Stimulated activated CD4-positive, alpha-beta T cell treated with anti-CD3 and anti-CD28 coated beads, TNF-alpha, amount 100 ng/mL, for 24 hours (primary cell): ENCODE measurements at regions not wholly inside any gene's neighbourhood (a gene's known extent, or its start where the extent isn't known, plus 50 kb on each side); places are given as distances from the start of the nearest gene placed in this dataset.
"Not testable (repeated sequence)": the region's sequence is repeated elsewhere in the genome, so short reads cannot be mapped to it uniquely, and the experiment has no call there.

ENCODE experiments used
- DNase-seq, 3 experiments: peaks; one replicate each; pipeline ENCODE4 v3.0.0-alpha.2; 2020; ENCODE audit warnings: low read depth in 3 of 3

DNA sequence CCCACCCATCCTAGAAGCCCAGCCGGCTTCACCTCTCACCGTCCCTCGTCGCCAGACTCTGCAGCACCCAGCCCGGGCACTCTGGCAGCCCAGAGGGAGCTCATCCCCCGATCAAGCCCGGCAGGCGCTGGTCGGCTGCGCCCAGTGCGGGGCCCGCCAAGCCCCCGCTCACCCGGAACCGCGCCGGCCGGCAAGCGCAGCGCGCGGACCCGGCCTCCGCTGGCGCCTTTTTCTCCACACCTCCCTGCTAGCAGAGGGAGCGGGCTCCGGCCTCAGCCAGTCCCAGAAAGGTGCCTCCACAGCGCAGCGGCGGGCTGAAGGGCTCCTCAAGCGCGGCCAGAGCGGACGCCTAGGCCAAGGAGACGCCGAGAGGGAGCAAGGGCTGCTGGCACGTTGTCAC, 2023.3 kb downstream of the NCAM2 start:
- no peak for DNase-seq

DNA sequence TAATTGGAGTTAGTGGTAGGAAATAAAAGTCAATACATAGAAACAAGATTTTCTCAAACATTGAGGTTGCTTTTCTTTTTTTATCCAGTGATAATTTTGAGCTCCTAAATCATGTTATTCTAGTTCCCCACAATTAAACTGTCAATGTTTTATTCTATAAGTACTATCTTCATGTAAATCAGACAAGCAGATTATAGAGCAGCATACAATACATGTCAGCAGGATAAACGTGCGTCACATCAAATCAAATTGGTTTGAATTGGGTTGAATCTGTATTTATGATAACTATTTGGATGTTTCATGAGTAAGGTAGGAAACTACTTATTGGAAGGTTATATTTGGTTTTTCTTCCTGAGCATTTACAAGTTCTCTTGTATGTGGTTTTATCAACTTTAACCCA, 2028.7 kb downstream of the NCAM2 start:
- DNase-seq = no peak

DNA sequence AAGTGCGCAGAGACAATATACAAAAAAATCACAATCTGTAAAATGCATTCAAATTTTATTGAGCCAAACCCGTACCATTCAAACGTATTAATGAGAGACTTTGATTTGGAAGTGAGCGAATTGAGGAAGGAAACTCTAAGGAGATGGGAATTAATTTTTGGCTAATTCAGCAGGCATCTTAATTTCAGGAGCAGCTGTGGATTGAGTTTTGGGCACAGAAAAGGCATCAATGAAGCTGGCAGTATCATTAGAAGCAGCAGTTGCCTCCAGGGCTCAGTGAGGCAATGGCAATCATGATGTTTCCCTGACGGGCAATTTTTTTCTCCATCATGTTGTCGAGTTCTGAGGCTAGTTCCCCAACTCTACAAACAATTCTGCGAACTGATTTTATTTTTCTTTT, 2041.6 kb downstream of the NCAM2 start:
- no peak for DNase-seq

DNA sequence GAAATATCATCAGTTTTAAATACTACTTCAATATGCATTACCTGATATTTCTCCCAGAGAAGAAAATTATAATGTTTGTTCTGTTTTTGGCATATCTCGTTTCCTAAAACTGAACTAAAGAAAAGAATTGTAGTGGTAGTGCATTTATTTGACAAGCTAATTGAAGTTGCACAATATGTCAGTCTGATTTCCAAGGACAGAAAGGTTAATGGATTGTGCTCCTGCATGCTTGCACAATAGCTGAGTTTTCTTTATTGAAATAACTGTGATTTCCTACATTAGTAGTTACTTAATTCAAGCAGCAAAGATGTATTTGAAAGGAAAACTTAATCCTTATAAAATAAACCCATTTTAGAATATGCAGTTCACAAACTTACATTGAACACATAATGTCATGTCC, 2047.7 kb downstream of the NCAM2 start:
- no peak for DNase-seq

DNA sequence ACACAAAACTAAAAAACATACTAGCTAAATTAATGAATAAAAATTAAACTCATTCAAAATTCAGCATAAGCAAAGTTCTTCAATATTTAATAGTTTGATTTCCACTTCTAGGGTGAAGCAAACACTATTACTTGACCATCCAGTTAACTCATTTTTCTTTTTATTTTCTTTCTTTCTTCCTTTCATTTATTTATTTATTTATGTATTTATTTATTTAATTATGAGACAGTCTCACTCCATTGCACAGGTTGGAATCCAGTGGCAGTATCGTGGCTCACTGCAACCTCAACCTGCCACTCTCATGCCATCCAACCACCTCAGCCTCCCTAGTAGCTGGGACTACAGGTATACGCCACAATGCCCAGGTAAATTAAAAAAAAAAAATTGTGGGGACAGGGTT, 2069.5 kb downstream of the NCAM2 start:
- DNase-seq = no peak

DNA sequence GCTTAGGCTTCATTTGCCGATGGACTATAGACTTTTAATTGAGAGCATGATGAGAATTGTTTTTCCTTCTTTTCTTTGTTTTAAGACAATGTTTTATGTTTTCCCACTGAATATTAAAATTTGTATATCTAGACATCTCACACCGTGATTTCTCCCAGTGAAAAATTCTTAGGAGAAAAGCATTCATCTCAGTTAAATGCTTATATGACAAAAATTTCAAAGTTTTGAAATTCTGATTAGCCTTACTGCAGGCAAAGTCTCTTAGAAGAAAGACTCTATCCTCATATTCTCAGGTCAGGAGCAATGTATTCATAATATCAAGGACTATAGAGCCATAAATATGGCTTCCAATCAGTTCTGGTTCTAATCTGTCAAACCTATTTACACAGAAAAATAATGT, 2085.0 kb downstream of the NCAM2 start:
- DNase-seq = no peak

DNA sequence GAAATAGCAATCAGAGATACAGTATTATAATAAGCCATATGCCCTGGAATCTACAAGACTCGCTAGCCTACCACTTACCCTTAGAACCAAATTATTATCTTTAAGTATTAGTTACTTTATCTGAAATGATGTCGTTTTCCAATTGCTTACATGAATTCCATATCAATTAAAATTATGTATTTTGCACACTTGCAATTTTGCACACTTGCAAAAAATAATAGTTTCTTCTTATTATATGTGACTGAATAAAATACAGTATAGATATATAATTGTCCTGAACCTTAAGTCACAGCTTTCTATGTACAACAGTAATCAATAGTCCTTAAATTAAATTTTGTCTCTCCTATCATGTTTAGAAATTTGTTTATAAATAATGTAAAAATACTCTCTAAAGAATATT, 2095.1 kb downstream of the NCAM2 start:
- no peak for DNase-seq

DNA sequence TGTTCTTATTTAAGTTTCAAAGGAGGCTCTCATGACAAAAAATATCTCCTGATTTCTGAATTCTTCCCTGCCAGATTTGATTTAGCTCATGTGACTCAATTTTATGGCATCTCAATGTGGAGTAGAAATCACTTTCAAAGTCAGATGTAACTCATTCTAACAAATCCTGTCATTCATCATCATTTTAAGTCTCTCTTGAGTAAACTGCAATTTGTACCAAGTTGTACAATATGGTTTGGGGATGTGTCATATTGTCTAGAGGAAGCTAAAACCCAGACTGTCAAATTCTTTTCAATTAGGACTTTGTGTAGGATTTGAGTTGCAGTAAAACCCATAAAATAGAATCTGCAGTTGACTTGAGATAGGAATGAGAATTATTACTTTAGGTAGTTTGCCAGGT, 2101.0 kb downstream of the NCAM2 start:
- DNase-seq = no peak

DNA sequence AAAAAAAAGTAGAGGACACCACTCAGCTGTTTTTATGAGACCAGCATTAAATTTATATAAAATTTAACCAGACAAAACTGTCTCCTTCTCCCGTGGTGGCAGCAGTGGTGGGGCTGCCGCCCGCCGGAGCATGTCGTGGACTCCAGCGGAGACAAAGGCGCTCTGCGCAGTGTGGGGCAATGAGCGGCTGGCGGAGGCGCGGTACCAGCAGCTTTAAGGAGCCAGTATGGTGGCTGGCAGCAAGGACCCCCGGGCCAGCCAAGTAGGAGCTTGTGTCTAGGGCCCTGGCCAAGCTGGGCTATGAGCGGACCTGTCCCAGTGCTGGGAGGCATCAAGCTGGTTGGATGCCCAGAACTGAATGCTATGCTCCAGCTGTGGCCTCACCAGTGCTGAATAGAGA, 2102.9 kb downstream of the NCAM2 start:
- no peak for DNase-seq

DNA sequence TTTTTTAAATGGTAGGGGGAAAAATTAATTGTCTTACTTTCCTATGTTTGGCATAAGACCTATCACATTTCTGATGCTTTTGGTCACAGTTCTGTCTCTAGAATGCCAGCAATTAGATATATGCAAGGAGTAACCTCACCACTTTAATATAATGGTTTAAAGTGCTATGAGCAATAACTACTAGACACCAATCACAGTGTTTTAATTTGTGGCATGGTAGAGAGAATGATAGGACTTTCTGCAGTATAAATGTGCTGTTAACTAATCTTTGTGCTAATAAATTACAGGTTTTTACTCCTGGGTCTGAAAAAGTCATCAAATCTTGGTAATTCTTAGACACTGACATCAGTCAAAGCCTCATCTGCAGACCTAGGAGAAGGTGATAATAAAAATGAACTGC, 2110.3 kb downstream of the NCAM2 start:
- DNase-seq = no peak

DNA sequence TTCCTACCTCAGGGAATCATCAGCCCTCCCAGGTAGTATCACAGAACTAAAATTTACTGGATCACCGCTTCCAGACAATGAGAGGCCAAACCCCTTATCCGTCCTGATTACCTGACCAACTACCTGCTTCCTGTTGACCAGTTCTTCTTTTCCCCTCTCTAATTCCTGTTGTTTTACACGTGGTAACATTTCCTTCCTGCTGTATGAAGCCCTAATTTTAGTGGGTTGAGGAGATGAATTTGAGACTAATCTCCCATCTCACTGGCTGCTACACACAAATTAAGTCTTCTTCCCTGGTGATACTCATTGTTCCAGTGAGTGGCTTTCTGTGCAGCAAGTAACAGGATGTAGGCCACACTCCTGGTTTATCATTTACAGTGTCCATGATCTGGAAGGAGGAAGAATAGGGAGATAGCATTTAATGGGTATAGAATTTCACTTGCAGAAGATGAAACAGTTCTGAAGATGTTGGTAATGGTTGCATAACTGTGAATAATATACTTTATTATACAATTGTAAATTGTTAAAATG, 2112.9 kb downstream of the NCAM2 start:
- no peak for DNase-seq

DNA sequence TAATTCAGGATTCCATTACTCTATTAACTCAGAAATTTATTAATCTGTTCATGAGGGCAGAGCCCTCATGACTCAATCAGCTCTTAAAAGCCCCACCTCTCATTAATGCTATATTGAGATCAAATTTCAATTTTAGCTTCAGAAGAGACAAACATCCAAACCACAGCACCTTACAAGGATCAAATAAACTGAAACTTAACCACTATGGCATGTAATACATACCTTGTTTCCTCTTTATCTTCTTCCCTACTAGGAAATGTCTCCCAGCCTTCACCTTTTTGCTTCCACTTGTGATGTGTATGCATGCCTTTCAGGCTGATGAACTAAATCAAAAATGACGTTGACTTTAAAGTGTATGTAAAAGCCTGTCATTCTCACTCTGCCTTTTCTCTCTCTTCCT, 2121.3 kb downstream of the NCAM2 start:
- DNase-seq = no peak

DNA sequence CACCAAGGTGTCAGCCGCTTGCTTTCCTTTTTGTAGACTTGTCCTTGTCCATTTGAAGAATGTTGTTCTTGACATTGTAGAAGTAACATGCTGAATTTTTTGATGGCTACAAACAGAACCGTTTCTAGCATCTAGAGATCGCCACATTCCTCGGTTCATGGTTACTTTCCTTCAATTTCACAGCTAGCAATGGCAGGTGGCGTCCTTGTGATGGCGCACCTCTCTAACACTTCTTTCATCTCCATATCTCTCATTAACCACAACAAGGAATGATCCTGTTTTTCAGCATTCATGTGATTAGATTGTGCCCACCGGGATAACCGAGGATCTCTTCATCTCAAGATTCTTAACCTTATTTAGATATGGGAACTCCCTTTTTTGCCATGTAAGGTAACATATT, 2129.8 kb downstream of the NCAM2 start:
- DNase-seq = no peak

DNA sequence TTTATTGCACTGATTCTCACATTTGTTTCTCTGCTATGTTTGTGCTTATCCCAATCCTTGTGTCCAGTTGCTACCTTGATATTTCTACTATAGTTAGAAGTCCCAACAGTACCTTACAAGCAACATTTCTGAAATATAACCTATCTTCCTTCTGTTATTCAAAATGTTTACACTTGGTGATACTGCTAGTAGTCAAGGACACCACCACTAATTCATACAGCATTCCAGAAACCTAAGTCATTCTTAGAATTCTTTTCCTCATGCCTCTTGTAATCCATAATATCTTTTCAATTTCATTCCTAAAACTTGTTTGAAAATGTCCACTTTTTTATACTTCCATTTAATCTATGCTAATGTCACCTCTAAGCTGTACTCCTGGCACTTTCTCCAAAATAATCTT, 2132.1 kb downstream of the NCAM2 start:
- no peak for DNase-seq

DNA sequence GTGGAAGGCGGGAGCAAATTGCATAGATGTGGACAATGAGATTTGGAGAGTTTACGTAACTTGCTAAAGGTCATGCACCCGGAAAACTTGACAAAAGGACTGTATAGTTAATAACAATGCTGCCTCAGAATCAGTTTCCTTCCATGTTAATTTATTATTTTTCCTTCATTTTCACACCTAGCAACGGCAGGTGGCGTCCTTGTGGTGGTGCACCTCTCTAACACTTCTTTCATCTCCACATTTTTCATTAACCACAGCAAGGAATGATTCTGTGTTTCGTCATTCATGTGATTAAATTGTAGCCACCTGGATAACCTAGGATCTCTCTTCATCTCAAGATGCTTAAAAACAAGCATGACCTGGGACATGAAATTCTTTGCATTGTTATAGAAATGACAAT, 2133.0 kb downstream of the NCAM2 start:
- DNase-seq = no peak

DNA sequence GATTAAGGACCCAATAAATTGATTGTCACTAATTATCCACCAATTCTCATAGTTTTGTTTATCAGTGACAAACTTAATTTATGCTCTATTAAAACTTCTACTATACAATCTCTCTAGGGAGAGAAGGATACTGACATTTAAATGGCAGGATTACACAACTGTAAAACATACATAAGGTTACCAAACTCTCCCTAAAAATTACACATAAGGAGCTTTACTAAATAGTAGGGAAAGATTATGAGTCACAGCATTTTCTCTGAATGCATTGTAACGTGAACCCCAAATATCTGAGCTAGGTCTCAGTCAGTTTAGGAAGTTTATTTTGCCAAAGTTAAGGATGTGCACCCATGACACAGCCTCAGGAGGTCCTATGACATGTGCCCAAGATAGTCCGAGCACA, 2140.6 kb downstream of the NCAM2 start:
- DNase-seq = no peak

DNA sequence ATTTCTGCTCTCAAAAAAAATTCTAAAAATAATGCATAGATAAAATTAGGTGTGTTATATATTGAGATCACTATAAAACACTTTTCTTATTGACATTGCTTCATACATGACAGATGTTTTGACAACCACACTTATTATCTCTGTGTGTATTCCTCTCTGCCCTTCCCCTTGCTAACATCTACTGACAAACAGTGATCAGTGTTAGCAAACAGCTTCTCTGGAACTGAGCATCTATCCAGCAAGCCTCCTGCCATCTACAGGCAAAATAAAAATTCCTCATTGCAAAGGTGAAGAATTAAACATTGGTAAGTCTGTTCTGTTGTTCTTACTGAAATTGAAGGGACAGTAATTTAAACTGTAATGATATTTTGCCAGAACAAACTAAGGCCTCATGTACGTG, 2153.9 kb downstream of the NCAM2 start:
- no peak for DNase-seq

DNA sequence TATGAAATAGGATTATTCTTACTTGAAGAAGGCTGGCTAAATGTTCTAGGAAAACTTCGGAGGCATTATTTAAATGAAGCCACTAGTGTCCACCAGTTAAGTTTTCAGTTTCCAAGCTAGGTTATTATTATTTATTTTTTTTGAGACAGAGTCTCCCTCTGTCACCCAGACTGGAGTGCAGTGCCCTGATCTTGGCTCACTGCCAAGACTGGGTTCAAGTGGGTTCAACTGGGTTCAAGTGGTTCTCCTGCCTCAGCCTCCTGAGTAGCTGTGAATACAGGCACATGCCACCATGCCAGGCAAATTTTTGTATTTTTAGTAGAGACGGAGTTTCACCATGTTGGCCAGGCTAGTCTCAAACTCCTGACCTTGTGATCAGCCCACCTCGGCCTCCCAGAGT, 2155.6 kb downstream of the NCAM2 start:
- DNase-seq = not testable (repeated sequence)

DNA sequence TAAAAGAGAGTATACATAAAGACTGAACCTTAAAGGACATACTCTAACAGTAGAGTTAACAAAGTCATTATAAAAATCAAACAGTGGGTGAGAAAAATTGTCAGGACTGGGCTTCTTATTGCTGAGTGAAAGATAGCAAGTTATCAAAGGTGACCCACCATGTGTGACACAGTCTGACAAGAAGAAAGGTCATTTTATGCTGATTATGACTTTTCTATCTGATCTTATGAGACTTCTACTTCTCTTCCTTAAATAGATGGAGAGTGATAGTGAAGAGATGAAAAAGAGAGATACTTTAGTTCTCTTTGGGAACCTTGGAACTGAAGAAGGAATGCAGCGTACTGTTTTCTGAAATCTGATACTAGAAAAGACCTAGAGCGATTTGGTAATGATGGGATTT, 2157.1 kb downstream of the NCAM2 start:
- no peak for DNase-seq

DNA sequence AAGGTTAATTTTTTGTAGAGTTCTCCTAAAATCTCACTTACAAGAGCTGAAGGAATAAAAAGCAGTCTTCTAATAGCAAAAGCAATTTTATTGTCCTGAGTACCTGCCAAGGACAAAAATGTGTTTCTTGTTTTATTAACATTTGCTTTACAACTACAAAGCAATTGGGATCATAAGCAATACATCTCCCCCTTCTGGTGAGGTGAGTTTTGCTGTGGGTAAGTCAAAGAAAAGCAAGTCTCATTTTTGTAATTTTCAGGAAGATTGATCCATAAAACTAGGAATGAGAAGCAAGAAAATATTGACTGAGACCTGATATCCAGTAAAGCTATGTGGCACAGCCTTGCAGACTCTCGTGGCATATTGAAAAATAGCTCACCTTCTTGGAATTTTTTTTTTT, 2162.7 kb downstream of the NCAM2 start:
- no peak for DNase-seq

DNA sequence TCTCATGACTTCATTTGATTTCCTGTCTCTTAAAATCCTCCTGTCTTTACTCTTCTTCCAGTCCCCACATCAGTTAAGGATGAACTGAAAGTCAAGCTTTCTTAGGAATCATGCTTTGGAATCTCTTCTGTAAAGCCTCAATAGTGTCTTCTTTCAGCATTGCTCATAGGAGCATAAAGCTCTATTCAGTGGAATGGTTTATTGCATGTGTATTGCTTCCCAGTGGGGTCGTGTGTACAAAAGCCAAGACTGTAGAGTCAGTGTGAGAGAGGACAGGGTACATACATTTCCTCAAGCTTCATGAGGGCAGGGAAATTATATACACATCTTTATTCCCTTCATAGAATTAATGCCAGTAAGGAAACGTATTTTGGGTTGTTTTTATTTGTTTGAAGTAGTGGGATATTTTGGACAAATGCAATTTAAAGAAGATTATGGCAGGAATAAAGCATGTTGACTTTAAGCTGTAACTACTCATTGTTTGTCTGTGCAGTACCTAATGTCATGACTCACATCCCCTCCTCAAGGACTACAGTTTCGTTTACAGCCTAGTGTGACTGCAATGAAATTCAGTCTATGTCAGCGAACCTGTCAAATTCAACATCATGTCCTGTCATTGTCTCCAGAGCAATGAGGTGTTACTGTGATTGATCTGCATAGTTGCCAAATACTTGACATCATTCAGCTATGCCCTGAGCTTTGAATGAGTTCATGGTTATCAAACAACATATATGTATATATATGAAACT, 2164.2 kb downstream of the NCAM2 start:
- DNase-seq = no peak
